K562 (cell line): ENCODE measurements at regions not wholly inside any gene's neighbourhood (a gene's known extent, or its start where the extent isn't known, plus 50 kb on each side); places are given as distances from the start of the nearest gene placed in this dataset.
A peak's percentile ranks its signal among the peaks of the same experiment; 100 is the strongest.

Source experiments
- CBFA2T3 ChIP-seq: fragments of 450-650 bp; IDR thresholded peaks from 2 replicates; pipeline ENCODE4 v1.6.1; 2017
- MCM7 ChIP-seq, 2 experiments: fragments of 450-650 bp; IDR thresholded peaks; 2 replicates each; pipeline ENCODE4 v1.6.1; 2016 to 2018
- REST ChIP-seq, 2 experiments: fragments of 450-650 bp; formaldehyde crosslinking in 1 of 2; IDR thresholded peaks; 2 replicates each; pipeline versions ENCODE4 v1.4.0 to v1.6.1; 2014 to 2020; ENCODE audit warnings: mild to moderate bottlenecking in 2 of 2, borderline replicate concordance in 1 of 2, low read depth in 1 of 2
- ZNF75A ChIP-seq: fragments of 450-650 bp; formaldehyde crosslinking; IDR thresholded peaks from 2 replicates; pipeline ENCODE4 v1.4.0; 2020; ENCODE audit warnings: mild to moderate bottlenecking
- TF ChIP-seq, protein P1 (sequence below), 2 experiments: fragments of 450-650 bp; conservative IDR thresholded peaks; 2 replicates each; pipeline ENCODE4 v1.6.1; 2017; ENCODE audit warnings: mild to moderate bottlenecking in 2 of 2, moderate library complexity in 2 of 2

GRCh38 chr4:169810325-169811323 lies 52.9 kb upstream of the HPF1 start (continued):
- TF ChIP-seq, protein P1, sequence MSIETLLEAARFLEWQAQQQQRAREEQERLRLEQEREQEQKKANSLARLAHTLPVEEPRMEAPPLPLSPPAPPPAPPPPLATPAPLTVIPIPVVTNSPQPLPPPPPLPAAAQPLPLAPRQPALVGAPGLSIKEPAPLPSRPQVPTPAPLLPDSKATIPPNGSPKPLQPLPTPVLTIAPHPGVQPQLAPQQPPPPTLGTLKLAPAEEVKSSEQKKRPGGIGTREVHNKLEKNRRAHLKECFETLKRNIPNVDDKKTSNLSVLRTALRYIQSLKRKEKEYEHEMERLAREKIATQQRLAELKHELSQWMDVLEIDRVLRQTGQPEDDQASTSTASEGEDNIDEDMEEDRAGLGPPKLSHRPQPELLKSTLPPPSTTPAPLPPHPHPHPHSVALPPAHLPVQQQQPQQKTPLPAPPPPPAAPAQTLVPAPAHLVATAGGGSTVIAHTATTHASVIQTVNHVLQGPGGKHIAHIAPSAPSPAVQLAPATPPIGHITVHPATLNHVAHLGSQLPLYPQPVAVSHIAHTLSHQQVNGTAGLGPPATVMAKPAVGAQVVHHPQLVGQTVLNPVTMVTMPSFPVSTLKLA (conservative IDR thresholded peaks at IDR 0.05) = 0 out of 4 replicates have a peak, but pooled peaks of 1 of the 2 experiments have one; percentile 18
- TF ChIP-seq MCM7 (IDR thresholded peaks at IDR 0.05) (no peak), REST (IDR thresholded peaks at IDR 0.05; ENCODE audit: borderline replicate concordance) (peak; percentile 67; the same call in 1 of the 2 replicates), REST (CRISPR knock-in tag; IDR thresholded peaks at IDR 0.05; ENCODE audit: low read depth) (no peak), ZNF75A (CRISPR knock-in tag) (no peak), CBFA2T3 (no peak)
- TF ChIP-seq, all 486 proteins: peak for 10
